MV-4-11 (cell line): ENCODE measurements at regions not wholly inside any gene's neighbourhood (a gene's known extent, or its start where the extent isn't known, plus 50 kb on each side); places are given as distances from the start of the nearest gene placed in this dataset.

Experiments
- DNase-seq: peaks from one replicate; lab custom pipeline; 2025; lab: John Stamatoyannopoulos, UW

GRCh38 chr15:47824147-47824546, 106.8 kb downstream of the SEMA6D start:
- peak; percentile 30 for DNase-seq

GRCh38 chr15:47829667-47830066, 112.4 kb downstream of the SEMA6D start:
- no peak for DNase-seq

- DNase-seq: no peak
These were observed 116.8 kb downstream of the SEMA6D start for GRCh38 chr15:47834093-47834492.

GRCh38 chr15:47839233-47839825, 122.0 kb downstream of the SEMA6D start:
- no peak for DNase-seq

GRCh38 chr15:47843124-47843663, 125.9 kb downstream of the SEMA6D start:
- DNase-seq: no peak

GRCh38 chr15:47844437-47844836, 127.1 kb downstream of the SEMA6D start:
- DNase-seq: no peak

- no peak for DNase-seq
These were observed 129.0 kb downstream of the SEMA6D start for GRCh38 chr15:47846128-47846868.

- no peak for DNase-seq
These were observed 129.6 kb downstream of the SEMA6D start for GRCh38 chr15:47846876-47847275.

GRCh38 chr15:47856071-47856470, 138.8 kb downstream of the SEMA6D start:
- no peak for DNase-seq

- DNase-seq: no peak
These were observed 139.9 kb downstream of the SEMA6D start for GRCh38 chr15:47857014-47857775.

- peak; percentile 57 for DNase-seq
These were observed 140.5 kb downstream of the SEMA6D start for GRCh38 chr15:47857776-47858167.

GRCh38 chr15:47861111-47861903, 144.0 kb downstream of the SEMA6D start:
- no peak for DNase-seq

GRCh38 chr15:47862402-47862801, 145.1 kb downstream of the SEMA6D start:
- DNase-seq: no peak

- no peak for DNase-seq
These were observed 149.1 kb downstream of the SEMA6D start for GRCh38 chr15:47866446-47866845.

GRCh38 chr15:47870300-47870955, 153.1 kb downstream of the SEMA6D start:
- DNase-seq: no peak

- DNase-seq: peak; percentile 50
These were observed 153.8 kb downstream of the SEMA6D start for GRCh38 chr15:47870956-47871625.

- no peak for DNase-seq
These were observed 154.9 kb downstream of the SEMA6D start for GRCh38 chr15:47872208-47872607.

GRCh38 chr15:47872869-47873432, 155.6 kb downstream of the SEMA6D start:
- no peak for DNase-seq

GRCh38 chr15:47876986-47877385, 159.7 kb downstream of the SEMA6D start:
- DNase-seq: no peak

GRCh38 chr15:47877836-47878235, 160.5 kb downstream of the SEMA6D start:
- DNase-seq: no peak
